ENCODE measurements at regions not wholly inside any gene's neighbourhood (a gene's known extent, or its start where the extent isn't known, plus 50 kb on each side); places are given as distances from the start of the nearest gene placed in this dataset.

- TF ChIP-seq POLR2A (IDR thresholded peaks at IDR 0.05; ENCODE audit: low read depth, low read length) (no peak), CTCF (IDR thresholded peaks at IDR 0.05; ENCODE audit: extremely low read depth in 1 of 2, insufficient read depth in 1 of 2, low read depth in 1 of 2, low read length in 2 of 2) (no peak)
These were observed 79.6 kb upstream of the NABP1 start for GRCh38 chr2:191598296-191598695.

Data from endothelial cell of umbilical vein (primary cell).